Gastroesophageal sphincter (tissue), 3 donors: ENCODE measurements at regions not wholly inside any gene's neighbourhood (a gene's known extent, or its start where the extent isn't known, plus 50 kb on each side); places are given as distances from the start of the nearest gene placed in this dataset.

ENCODE experiments used
- CTCF ChIP-seq, 4 experiments: fragments of 200-600 bp in 2 of 4; fragments of 450-650 bp in 2 of 4; sonication (generic) in 1 of 4; IDR thresholded peaks; one replicate each; pipeline ENCODE4 v1.5.1; 2017 to 2019; ENCODE audit warnings: antibody characterized with exemption in 4 of 4, mild to moderate bottlenecking in 2 of 4, moderate library complexity in 2 of 4
- POLR2A ChIP-seq, 2 donors: fragments of 450-650 bp; IDR thresholded peaks; one replicate each; pipeline ENCODE4 v1.6.1; 2017; ENCODE audit warnings: antibody characterized with exemption in 2 of 2, mild to moderate bottlenecking in 2 of 2, moderate library complexity in 1 of 2
- POLR2AphosphoS5 ChIP-seq: sonication (generic); formaldehyde crosslinking; IDR thresholded peaks from one replicate; pipeline ENCODE4 v1.6.1; 2017; ENCODE audit warnings: antibody characterized with exemption

- TF ChIP-seq CTCF (IDR thresholded peaks at IDR 0.05): no peak
- no peak for TF ChIP-seq POLR2AphosphoS5
- no peak for TF ChIP-seq POLR2A (IDR thresholded peaks at IDR 0.05)
These were observed 141.1 kb upstream of the SGK1 start for GRCh38 chr6:134458857-134459657.
